GM19238 (cell line): ENCODE measurements at regions not wholly inside any gene's neighbourhood (a gene's known extent, or its start where the extent isn't known, plus 50 kb on each side); places are given as distances from the start of the nearest gene placed in this dataset.

Source experiments
- DNase-seq: peaks from one replicate; pipeline ENCODE4 v3.0.0; 2011; ENCODE audit warnings: low spot score; ENCODE audit not compliant: insufficient read length

DNA sequence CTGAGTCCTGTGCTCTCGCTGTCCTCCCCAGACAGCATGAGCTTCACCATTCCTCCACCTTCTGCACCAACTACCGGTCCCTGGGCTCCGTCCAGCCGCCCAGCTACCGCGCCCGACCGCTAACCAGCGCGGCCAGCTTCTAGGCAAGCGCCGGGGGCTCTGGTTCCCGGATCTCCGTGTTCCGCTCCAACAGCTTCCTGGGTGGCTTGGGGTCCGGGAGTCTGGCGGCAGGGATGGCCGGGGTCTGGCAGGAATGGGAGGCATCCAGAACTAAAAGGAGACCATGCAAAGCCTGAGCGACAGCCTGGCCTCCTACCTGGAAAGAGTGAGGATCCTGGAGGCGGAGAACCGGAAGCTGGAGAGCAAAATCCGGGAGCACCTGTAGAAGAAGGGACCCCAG lies 613.1 kb upstream of the PTGER4 start:
- DNase-seq: no peak

DNA sequence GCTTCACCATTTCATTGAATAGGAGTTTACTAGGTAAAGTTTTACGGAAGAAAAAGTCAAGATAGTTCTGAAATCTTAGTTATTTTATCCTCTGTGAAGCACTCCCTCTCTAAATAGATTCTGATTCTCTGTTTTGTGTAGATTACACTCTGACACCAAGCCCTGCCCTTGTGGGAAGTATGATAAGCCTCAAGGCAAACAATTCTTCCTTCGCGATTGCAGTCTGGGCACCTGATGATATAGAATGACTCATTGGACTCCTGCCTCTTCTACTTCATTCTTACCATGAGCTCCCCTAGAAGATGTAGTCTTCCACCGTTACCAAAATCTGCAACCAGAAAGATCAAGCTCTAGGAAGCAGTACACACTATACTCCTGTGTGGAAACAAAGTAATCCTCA lies 626.9 kb upstream of the PTGER4 start:
- DNase-seq: no peak

DNA sequence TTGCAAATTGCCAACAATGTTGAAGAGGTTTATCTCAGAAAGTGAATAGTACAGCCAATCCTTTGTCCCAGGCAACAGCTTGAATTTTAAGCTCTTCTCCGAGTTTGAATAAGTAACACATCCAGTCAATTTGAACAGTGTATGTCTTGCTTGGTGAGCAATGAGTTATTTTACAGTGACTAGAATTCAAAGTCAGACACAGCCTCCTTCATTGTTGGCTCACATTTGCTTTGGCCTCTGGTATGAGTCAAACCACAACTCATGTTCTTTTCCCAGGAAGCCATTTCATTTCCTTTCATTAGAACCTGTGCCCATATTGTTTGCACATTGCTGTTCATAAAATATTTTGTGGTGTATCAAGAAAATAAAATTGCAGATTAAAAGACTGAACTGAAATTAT lies 622.0 kb upstream of the DAB2 start:
- no peak for DNase-seq

DNA sequence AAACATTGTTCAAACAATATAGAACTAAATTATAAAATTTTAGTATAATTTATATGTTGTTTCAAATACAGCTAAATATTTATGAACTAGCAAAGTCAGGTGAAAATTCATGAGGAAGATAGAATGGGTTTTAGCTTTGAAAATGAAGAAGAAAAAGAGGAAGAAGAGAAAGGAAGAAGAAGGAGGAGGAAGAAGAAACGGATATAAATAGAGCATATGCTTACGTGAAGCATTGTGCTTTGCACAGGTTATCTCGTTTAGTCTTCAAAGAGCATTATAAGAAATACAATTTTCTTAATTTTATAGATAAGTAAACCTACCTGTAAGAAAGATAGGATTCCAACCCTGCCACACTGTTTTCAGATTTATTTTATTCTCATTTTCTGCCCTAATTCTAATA lies 620.6 kb upstream of the DAB2 start:
- no peak for DNase-seq

DNA sequence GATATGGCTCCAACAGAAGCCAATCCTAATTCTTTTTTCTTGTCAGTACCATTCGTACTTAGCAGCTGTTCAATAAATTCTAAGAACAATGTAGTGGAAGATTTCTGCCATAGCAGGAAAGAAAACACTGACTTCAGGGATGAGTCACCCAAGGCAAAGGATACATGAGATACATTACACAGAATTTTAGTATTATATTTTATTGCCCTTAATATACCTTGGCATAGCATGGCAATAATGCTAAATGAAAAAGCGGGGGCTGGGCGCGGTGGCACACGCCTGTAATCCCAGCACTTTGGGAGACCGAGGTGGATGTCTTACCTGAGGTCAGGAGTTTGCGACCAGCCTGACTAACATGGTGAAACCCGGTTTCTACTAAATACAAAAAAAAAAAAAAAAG lies 619.1 kb upstream of the DAB2 start:
- no peak for DNase-seq

DNA sequence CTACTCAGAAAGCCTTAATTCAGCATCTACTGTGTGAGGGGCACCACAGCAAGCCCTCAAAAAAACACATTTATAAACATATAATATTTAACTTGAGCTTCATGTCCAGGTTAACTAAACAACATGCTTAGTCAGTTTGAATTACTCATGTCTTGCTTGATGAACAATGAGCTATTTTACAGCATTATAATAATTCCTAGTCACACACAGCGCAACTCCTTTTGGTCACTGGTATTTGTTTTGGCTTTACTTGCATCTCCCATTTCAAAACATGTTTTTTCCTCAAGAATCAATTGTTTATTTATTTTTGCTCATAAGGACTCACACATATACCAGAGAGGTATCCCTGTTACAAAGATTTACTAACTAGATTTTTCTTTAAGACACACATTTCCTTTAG lies 616.7 kb upstream of the DAB2 start:
- DNase-seq: no peak

DNA sequence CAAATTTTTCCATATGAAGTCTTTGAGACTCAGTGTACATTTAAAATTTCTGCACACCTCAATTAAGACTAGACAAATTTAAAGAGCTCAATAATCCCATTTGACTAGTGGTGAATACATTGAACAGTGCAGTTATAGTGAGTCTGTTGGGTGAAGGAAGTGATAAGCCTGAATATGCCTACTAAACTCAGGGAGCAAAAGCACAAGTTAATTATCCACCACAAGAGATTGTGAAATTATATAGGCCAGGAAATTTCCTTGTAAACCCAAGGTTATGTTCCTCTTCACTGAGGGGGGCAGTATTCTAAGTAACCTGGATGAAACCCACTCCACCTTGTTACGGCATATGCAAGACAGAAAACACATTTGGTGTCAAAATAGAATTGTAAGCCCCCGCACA lies 612.9 kb upstream of the DAB2 start:
- no peak for DNase-seq

DNA sequence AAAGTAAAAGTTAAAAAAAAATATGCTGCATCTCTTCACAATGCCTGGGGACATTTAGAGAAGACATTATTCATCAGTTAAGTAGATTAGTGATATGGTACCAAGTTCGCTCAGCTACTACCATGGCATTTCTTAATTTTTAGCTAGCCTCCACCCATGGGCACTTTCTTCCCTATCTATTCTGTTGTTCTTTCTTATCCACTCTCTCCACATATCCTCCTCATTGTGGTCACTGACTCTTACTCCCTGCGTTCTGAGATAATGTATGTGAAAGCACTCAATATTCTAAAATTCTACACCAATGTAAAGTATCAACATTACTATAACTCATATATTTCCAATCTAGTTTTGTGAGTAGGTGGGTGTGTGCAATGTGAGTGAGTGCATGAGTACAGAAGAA lies 609.7 kb upstream of the DAB2 start:
- no peak for DNase-seq

DNA sequence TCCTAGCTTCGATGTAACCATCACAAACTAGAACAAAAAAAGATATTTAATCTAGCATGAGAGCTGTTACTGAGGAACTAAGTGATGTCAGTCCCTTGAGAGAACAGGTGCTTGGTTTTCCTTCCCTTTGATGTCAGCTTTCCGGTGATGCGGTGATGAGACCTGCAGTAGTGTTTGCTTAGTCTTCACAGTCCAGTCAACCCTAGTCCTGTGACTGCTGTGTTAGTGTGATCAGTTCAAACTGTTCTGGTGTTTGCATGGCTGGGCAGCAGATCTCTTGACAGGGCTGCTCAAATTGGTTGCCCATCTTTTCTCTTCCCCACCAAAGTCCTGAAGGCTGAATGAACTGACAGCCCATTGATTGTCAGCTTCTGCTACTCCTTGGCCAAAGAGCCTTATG lies 608.6 kb upstream of the DAB2 start:
- DNase-seq: no peak

DNA sequence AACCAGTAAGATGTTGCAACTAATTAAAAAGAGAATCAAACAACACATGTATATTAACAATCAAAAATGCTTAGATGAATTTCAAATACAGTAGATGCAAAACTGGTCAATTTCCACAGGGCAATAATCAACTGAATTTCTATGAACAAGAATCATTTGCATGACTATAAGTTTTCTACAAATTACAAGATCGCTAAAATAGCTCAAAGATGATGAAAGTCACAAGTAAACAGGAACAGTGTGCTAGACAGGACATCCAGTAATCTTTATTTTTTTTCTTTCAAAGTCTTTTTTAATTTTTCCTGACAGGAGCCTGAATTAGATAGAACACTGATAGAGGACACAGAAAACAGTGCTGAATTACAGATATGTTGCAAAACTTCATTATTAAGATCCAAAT lies 608.2 kb upstream of the DAB2 start:
- DNase-seq: no peak

DNA sequence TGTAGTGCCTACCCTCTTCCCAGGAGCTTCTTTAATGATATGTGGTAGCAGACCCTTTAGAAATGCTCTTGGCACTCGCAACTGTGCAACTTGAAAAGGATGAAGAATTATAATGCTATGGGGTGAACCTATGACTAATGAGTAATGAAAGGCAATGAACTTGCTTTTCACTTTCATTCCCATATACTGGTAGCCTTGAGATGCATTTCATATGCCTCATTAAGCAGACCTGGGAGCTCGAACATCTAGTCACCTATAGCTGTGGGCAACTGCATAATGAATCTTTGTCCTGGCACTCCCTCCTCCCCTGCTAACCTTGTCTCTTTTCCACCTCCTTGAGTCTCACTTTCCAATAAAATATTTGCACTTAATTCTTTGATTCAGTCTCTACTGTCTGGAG lies 605.9 kb upstream of the DAB2 start:
- no peak for DNase-seq

DNA sequence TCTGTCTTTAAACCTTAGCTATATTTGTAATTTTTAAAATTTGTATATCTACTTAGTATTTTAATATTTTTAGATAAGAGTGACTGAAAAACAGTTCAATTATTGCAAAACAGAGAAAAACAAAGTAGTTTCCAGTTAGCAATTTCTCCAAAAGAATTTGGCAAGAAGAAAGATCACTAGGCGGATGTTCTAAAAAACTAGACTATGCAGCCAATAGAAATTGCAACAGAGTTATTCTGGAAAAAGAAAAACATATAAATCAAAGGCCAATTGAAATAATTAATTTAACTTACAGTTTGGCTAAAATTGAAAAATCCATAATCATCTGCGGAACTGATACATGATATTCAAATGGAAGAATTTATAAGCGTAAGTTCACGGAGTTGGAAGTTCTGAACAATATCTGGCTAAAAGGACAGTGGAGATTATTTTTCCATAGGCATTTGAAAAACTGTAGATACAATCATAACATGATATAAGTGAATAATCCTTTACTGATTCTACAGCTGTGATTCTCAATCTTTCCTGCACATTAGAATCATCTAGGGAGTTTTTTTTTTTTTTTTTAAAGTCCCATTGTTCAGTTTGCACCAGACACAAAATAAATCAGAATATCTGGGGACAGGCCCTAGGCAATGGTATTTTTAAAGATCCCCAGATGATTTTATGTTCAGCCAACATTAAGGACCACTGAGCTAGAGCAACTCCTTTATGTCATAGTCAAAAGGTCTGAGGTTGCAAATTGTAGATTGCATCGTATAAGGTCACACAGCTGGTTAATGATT lies 605.1 kb upstream of the DAB2 start:
- DNase-seq: no peak

DNA sequence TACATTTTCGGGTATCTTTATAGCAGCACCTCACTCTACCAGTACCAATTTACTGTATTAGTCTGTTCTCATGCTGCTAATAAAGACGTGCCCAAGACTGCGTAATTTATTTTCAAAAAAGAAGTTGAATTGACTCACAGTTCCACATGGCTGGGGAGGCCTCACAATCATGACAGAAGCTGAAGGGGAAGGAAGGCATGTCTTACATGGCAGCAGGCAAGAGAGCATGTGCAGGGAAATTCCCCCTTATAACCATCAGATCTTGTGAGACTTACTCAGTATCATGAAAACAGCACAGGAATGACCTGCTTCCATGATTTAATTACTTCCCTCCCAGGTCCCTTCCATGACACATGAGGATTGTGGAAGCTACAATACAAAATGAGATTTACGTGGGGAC lies 602.6 kb upstream of the DAB2 start:
- DNase-seq: no peak

DNA sequence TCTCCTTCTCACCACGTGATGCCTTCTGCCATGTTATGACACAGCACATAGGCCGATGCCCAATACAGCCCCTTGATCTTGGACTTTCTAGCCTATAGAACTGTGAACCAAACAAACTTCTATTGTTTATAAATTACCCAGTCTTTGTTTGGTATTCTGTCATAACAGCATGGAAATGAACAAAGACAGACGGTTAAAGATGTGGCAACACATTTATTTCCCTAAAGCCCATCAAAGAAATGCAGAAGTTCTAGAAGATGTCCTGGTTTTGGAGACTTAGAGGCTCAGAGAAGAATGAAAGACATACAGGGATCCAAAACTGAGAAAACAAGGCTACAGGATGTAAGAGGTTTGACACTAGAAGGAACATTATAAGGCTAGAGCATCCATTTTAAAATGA lies 600.8 kb upstream of the DAB2 start:
- DNase-seq: no peak

DNA sequence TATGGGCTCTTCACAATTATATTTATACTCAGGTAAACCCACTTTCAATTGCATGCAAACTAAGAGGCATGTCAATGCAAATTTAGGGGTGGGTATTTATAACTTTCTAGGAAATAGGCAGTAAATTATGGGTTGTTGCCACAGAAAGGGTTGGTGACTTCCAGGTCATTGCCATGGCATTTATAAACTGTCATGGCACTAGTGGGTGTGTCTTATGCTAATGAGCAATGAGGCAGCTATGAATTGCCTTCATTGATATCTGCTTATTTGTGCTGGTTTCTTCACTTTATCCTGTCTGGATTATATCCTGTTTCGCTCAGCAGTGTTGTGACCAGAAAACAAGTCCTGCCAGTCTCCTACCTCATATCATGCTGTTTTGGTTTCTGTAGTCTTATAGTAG lies 597.3 kb upstream of the DAB2 start:
- no peak for DNase-seq

DNA sequence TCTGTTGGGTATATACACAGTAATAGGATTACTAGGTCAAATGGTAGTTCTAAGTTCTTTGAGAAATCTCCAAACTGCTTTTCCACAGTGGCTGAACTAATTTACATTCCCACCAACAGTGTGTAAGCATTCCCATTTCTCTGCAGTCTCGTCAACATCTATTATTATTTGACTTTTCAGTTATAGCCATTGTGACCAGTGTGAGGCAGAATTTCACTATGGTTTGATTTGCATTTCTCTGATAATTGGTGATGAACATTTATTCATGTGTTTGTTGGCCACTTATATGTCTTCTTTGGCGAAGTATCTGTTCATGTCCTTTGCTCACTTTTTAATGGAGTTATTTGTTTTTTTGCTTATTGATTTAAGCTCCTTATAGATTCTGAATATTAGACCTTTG lies 596.2 kb upstream of the DAB2 start:
- no peak for DNase-seq

DNA sequence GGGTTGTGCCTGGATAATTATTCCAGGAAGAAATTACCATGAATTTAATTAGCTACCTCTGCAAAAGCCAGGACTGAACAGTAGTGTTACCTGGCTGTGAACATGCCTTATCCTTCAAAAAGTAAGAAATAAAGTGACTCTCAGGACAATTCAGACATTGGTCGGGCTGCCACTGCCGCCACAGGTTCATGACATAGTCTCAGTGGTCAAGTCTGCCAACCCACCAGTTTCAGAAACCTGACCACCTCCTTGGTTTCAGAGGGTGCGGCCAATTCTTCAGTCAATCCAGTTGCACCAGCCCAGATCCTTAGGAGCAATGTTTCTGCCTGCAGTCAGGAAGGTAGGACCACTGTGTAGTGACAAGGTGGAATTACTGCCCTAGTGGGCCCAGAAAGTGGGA lies 593.1 kb upstream of the DAB2 start:
- no peak for DNase-seq

DNA sequence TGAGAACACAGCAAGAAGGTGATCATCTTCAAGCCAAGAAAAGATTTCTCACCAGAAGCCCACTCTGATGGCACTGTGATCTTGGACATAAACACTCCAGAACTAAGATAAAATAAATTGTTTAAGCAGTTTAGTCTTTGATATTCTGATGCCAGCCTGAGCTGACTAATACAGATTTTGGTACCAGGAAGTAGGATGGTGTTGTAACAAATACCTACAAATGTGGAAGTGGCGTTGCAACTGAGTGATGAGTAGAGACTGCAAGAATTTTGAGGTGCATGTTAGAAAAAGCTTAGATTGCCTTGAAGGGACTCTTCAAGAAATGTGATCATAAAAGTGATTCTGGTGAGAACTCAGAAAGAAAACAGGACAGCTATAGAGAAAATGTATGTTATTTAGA lies 592.4 kb upstream of the DAB2 start:
- DNase-seq: no peak

DNA sequence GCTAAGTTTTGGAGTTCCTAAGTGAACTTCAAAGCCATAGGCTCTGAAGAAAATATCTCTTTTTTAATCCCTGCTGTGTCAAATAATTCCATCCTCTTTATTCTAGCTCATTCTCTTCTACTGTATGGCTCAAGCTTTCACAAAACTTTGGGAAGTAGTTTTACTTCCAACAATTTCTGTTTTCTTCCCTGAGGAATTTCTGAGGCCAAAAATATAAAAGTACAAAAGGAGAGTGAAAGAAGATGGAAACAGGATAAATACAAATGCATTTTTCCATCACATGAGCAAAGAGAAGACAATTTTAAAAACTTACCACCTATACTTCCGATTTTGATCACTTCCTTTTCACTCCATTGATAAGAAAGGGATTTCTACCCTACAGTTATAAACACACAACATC lies 585.7 kb upstream of the DAB2 start:
- DNase-seq: no peak

DNA sequence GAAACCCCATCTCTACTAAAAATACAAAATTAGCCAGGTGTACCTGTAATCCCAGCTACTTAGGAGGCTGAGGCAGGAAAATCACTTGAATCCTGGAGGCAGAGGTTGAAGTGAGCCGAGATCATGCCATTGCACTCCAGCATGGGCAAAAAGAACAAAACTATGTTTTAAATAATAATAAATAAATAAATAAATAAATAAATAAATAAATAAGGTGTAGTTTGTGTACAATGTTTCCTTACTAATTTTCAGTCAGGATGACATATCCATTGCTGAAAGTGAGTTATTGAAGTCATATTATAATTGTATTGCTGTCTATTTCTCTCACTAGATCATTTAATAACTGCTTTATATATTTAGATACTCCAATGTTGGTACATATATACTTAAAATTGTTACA lies 581.5 kb upstream of the DAB2 start:
- no peak for DNase-seq

DNA sequence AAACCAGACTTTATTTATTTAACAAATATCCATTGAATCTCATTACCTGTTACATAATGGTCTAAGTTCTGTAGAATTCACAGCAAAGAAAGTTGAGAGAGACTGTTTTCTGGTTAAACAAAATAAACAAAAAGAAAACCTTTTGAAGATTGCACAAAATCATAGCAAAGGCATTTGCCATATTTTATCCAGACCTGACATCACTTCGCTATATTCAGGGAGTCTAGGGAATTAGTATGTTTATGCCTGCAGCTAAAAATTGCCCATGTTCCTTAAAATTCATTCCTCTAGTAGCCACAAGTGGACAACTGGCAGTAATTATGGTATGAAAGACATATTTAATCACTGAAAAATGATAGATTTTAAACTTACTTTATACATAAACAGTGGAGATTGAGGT lies 577.0 kb upstream of the DAB2 start:
- no peak for DNase-seq

DNA sequence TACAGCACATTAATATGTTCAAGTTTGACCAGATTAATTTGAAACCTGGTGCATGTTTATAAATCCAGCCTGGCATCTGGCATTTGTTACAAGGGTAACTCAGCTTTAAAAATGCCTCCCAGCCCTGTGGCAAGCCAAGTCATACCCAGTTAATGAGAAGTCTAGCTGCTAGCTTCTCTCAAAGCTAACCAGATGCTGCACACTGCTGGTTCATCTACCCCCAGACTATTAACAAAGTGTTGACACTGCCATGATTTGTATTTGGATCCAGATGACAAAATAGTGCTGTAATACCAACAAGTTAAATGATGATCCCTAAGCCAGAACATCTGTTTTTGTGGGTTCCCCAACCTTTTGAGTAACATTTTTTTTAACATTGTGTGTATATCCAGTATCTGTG lies 573.7 kb upstream of the DAB2 start:
- DNase-seq: no peak

DNA sequence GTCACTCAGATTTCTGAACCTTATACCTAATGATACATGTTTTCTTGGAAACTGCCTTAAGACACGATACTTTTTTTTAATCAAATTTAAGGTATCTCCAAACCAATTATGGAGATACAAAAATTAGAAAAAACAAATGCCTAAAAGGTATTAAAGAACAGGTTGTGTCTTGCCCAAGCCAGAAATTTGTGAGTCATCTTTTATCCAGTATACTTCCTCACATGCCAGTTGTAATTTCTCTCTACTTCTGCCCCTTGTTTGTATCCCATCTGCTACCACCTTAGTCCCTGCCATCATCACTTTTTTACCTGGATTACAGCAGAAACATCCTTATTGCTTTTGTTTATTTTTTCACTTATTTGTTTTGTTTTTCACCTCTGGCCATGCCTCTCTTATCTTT lies 571.2 kb upstream of the DAB2 start:
- DNase-seq: no peak

DNA sequence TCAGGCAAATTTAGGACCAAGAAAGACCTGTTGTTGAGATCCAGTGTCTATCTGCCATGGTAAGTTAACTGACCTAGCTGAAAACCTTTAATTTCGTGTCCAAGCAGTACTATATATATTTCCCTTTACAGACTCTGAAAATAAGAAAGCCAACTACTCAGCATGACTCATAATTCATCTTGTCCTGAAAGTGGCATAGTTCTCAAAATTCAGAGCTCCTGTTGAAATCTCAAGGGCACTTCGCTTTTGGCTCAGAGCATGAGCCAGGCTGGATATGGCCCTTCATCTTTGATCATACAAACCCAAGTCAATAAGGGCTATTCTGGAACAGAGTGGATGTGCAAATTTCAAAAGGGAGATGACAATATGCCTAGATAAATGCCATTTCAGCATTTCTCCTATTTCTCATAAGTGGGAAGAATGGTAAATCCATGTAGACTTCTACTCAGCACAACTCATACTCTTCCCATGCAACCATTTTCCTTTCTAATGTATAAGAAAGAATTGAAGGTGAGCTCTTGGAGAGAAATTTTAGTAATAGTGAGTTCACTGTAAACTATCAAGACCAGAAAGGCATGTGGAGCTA lies 567.9 kb upstream of the DAB2 start:
- DNase-seq: no peak
